ENCODE measurements at regions not wholly inside any gene's neighbourhood (a gene's known extent, or its start where the extent isn't known, plus 50 kb on each side); places are given as distances from the start of the nearest gene placed in this dataset.

GRCh38 chr1:106646816-106647215, 409.7 kb upstream of the PRMT6 start (continued):
- TF ChIP-seq MTF1 (CRISPR knock-in tag; IDR thresholded peaks at IDR 0.05) (no peak), ZFP37 (CRISPR knock-in tag; IDR thresholded peaks at IDR 0.05; ENCODE audit: borderline replicate concordance) (no peak)

DNA sequence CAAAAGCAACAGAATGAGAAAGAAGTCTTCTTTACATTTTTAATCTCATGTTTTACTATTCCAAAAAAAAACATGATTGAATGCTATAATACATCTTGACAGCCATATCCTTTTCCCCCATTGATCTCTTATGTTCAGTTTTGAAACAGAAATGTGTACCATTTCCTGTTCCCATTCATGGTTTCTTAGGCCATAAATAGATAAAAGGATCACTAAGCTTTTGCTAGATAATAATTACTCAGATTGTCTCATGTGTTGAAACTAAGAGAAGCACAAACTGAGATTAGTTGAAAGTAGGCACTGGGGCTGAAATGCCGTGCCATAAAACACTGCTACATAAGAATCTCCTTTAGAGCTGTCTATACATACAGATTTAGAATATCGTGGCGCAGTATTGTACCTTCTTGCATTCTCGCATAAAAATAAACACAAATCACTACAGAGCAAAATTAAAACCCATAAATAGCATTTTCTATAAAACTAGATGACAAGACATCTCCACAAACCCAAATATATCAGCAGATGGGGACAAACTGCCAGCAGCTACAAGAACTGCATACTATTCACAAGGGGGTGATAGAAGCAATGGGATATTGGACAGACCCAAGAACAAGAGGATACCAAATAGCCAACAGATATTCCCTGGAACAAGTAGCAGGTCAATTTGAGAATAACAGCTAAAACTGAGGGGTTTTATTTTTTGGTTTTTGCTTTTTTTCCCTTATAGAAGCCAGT, 405.3 kb upstream of the PRMT6 start:
- no TSS peak for BruUV-seq (replicated peaks)
- WGBS (ENCODE audit: low lambda C conversion rate): 6% methylated on average over 4 of the region's 4 CpGs
- Histone ChIP-seq H3K4me2 (ENCODE audit: low read depth, low read length) (no peak overlapping the region), H3K4me1 (ENCODE audit: insufficient read depth, low read length) (no peaks in the 10 kb centered on the region), H2AFZ (ENCODE audit: low read length) (no peak overlapping the region), H3K79me2 (ENCODE audit: insufficient read depth, low read length) (no peaks in the 10 kb centered on the region), H3K36me3 (replicated peaks in 1 of 2; ENCODE audit: control insufficient read depth in 1 of 2, insufficient read depth in 2 of 2, low read length in 2 of 2) (no peaks in the 10 kb centered on the region), H3K9ac (ENCODE audit: insufficient read depth, low read depth, low read length) (no peak overlapping the region), H4K20me1 (ENCODE audit: insufficient read depth, low read length) (no peaks in the 10 kb centered on the region), H3K4me3 (replicated peaks in 1 of 3; ENCODE audit: insufficient read depth in 1 of 3, low read depth in 2 of 3, low read length in 3 of 3) (no peak overlapping the region), H3K9me3 (ENCODE audit: low read length) (peaks cover 60% of the 10 kb centered on the region), H3K27ac (ENCODE audit: extremely low read length, insufficient read depth, low read length) (no peak overlapping the region), H3K27me3 (ENCODE audit: control insufficient read depth in 1 of 2, insufficient read depth in 2 of 2, low read length in 2 of 2) (no peaks in the 10 kb centered on the region)
- DNase-seq (ENCODE audit: low spot score) (no peak), FAIRE-seq (no peak), ATAC-seq (no peak)
- in situ Hi-C loops (cut with HindIII; ENCODE audit: extremely low pct_ligation_motif_present, low pct_unique_long_range_greater_than_20kb): no loop called here
- POLR2A ChIA-PET: no interaction called here
- no peak for TF ChIP-seq ZNF264 (CRISPR knock-in tag; IDR thresholded peaks at IDR 0.05)
- no peak for TF ChIP-seq SETDB1 (CRISPR knock-in tag; IDR thresholded peaks at IDR 0.05; ENCODE audit: borderline replicate concordance)
- TF ChIP-seq POLR2AphosphoS5 (IDR thresholded peaks at IDR 0.05; ENCODE audit: low read depth, low read length): no peak
- TF ChIP-seq, protein P1, sequence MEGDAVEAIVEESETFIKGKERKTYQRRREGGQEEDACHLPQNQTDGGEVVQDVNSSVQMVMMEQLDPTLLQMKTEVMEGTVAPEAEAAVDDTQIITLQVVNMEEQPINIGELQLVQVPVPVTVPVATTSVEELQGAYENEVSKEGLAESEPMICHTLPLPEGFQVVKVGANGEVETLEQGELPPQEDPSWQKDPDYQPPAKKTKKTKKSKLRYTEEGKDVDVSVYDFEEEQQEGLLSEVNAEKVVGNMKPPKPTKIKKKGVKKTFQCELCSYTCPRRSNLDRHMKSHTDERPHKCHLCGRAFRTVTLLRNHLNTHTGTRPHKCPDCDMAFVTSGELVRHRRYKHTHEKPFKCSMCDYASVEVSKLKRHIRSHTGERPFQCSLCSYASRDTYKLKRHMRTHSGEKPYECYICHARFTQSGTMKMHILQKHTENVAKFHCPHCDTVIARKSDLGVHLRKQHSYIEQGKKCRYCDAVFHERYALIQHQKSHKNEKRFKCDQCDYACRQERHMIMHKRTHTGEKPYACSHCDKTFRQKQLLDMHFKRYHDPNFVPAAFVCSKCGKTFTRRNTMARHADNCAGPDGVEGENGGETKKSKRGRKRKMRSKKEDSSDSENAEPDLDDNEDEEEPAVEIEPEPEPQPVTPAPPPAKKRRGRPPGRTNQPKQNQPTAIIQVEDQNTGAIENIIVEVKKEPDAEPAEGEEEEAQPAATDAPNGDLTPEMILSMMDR (CRISPR knock-in tag; IDR thresholded peaks at IDR 0.05): no peak
- TF ChIP-seq ZNF563 (CRISPR knock-in tag; IDR thresholded peaks at IDR 0.05): no peak
- TF ChIP-seq, protein P2, sequence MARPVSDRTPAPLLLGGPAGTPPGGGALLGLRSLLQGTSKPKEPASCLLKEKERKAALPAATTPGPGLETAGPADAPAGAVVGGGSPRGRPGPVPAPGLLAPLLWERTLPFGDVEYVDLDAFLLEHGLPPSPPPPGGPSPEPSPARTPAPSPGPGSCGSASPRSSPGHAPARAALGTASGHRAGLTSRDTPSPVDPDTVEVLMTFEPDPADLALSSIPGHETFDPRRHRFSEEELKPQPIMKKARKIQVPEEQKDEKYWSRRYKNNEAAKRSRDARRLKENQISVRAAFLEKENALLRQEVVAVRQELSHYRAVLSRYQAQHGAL (CRISPR knock-in tag; IDR thresholded peaks at IDR 0.05; ENCODE audit: not compliant biosample characterization): no peak
- TF ChIP-seq, protein P3, sequence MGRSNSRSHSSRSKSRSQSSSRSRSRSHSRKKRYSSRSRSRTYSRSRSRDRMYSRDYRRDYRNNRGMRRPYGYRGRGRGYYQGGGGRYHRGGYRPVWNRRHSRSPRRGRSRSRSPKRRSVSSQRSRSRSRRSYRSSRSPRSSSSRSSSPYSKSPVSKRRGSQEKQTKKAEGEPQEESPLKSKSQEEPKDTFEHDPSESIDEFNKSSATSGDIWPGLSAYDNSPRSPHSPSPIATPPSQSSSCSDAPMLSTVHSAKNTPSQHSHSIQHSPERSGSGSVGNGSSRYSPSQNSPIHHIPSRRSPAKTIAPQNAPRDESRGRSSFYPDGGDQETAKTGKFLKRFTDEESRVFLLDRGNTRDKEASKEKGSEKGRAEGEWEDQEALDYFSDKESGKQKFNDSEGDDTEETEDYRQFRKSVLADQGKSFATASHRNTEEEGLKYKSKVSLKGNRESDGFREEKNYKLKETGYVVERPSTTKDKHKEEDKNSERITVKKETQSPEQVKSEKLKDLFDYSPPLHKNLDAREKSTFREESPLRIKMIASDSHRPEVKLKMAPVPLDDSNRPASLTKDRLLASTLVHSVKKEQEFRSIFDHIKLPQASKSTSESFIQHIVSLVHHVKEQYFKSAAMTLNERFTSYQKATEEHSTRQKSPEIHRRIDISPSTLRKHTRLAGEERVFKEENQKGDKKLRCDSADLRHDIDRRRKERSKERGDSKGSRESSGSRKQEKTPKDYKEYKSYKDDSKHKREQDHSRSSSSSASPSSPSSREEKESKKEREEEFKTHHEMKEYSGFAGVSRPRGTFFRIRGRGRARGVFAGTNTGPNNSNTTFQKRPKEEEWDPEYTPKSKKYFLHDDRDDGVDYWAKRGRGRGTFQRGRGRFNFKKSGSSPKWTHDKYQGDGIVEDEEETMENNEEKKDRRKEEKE (IDR thresholded peaks at IDR 0.05): no peak
- TF ChIP-seq ZNF775 (CRISPR knock-in tag; IDR thresholded peaks at IDR 0.05; ENCODE audit: borderline replicate concordance): no peak
- CTCF ChIA-PET (ENCODE audit: low intra/inter-chr PET ratio, low total read pairs): no interaction called here
- intact Hi-C loops (cut with micrococcal nuclease; ENCODE audit: unreplicated experiment): no loop called here
